Ectodermal cell (in vitro differentiated cells): ENCODE measurements at regions not wholly inside any gene's neighbourhood (a gene's known extent, or its start where the extent isn't known, plus 50 kb on each side); places are given as distances from the start of the nearest gene placed in this dataset.

Experiments used
- H3K27ac ChIP-seq: 2 replicates; pipeline ENCODE4 v1.7.0; 2013; ENCODE audit warnings: mild to moderate bottlenecking, low read depth, low read length; ENCODE audit not compliant: insufficient read depth, poor library complexity, severe bottlenecking
- H3K27me3 ChIP-seq: 2 replicates; pipeline ENCODE4 v1.7.0; 2013; ENCODE audit warnings: mild to moderate bottlenecking, low read length; ENCODE audit not compliant: insufficient read depth, control insufficient read depth, poor library complexity, severe bottlenecking
- H3K36me3 ChIP-seq: one replicate; pipeline ENCODE4 v1.7.0; 2013; ENCODE audit warnings: low read length; ENCODE audit not compliant: control insufficient read depth, insufficient read depth
- H3K4me1 ChIP-seq: one replicate; pipeline ENCODE4 v1.7.0; 2013; ENCODE audit warnings: low read length; ENCODE audit not compliant: control insufficient read depth, insufficient read depth
- H3K4me3 ChIP-seq: 2 replicates; pipeline ENCODE4 v1.7.0; 2013; ENCODE audit warnings: low read depth, low read length, control low read depth; ENCODE audit not compliant: insufficient read depth
- H3K9me3 ChIP-seq: 2 replicates; pipeline ENCODE4 v1.7.0; 2013; ENCODE audit warnings: mild to moderate bottlenecking, low read length, moderate library complexity; ENCODE audit not compliant: control insufficient read depth
- WGBS, 2 experiments: methylation state at CpG; one replicate each; pipeline ENCODE4 v1.1.7; 2013; ENCODE audit warnings: missing lambda C conversion rate in 2 of 2; 5-methylcytosine and 5-hydroxymethylcytosine counted together

DNA sequence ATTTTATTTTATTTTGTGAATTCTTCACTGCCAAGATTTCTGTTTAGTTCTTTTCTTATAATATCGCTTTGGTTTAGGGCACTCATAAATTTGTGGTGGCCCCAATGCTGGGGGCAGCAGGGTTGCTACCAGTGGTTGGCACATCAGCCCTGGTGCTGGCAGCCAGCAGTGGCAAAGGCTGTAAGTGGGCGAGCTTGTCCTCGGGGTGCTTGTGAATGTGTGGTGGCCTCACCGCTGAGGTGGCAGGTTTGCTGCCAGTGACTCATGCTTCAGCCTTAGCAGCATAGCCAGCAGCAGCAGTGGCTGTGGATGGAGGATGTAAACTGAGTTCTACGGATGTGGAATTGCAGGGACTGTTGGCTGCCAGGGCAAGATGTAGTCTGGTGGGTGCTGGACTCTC is 262.9 kb upstream of the DMAC1 start:
- Histone ChIP-seq H3K9me3 (no peaks in the 10 kb centered on the region), H3K4me3 (no peak overlapping the region), H3K27me3 (no peaks in the 10 kb centered on the region), H3K36me3 (no peaks in the 10 kb centered on the region), H3K27ac (no peak overlapping the region), H3K4me1 (no peaks in the 10 kb centered on the region)
- 89 to 95% methylated on average over 5 of the region's 5 CpGs for WGBS, 2 experiments

DNA sequence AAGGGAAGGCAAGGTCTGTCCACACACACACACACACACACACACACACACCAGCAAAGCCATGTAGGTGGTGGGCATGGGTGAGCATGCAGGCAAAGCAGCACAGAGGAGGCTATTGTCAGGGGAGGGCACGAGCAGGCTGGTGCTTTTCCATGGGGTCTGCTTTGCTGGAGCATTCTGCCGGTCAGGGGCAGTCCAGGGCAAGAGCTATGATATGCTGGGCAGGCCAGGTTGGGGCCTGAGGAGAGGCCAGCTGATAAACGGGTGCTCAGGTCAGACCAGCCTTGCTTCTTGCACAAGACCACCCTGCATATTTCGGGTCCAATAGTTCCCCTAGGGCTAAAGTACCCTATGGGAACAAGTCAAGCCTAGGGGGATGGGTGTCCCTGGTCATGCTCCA is 253.9 kb upstream of the DMAC1 start:
- no peaks in the 10 kb centered on the region for H3K36me3 ChIP-seq
- H3K27me3 ChIP-seq: no peaks in the 10 kb centered on the region
- whole genome bisulfite sequencing, 2 experiments: 93 to 95% methylated on average over 4 of the region's 4 CpGs
- no peak overlapping the region for H3K27ac ChIP-seq
- H3K4me1 ChIP-seq: no peaks in the 10 kb centered on the region
- H3K4me3 ChIP-seq: no peak overlapping the region
- no peaks in the 10 kb centered on the region for H3K9me3 ChIP-seq

DNA sequence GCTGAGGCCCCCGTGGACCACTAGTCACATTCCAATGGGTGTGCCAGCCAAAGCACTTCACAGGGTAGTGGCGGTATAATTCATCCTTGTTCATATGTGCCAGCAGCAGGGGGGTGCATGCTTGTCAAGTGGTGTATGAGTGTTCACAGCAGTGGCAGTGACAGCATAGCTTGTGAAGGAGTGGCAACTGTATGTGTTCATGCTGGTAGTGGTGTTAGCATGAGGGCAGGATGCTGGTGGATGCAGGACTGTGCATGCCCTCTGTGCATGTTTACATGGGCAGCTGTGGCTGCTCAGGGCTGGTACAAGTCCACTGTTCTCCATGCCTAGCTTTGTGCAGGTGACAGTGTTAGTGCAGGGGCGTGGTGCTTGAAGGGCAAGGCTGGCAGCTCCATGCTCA is 253.4 kb upstream of the DMAC1 start:
- H3K27ac ChIP-seq: no peak overlapping the region
- H3K9me3 ChIP-seq: no peaks in the 10 kb centered on the region
- 91 to 97% methylated on average over 3 of the region's 3 CpGs for WGBS, 2 experiments
- H3K27me3 ChIP-seq: no peaks in the 10 kb centered on the region
- no peaks in the 10 kb centered on the region for H3K36me3 ChIP-seq
- no peak overlapping the region for H3K4me3 ChIP-seq
- no peaks in the 10 kb centered on the region for H3K4me1 ChIP-seq

DNA sequence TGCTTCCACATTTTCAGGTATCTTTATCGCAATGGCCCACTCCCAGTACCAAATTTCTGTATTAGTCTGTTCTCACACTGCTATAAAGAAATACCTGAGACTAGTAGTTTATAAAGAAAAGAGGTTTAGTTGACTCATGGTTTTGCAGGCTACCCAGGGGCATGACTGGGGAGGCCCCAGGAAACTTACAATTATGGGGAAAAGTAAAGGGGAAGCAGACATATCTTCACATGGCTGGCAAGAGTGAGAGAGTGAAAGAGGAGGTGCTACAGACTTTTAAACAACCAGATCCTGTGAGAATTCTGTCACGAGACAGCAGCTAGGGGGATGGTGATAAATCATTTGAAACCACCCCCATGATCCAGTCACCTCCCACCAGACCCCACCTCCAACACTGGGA is 238.2 kb upstream of the DMAC1 start:
- Histone ChIP-seq H3K4me1 (no peaks in the 10 kb centered on the region), H3K27ac (no peak overlapping the region), H3K4me3 (no peak overlapping the region), H3K36me3 (no peaks in the 10 kb centered on the region), H3K27me3 (no peaks in the 10 kb centered on the region), H3K9me3 (peaks cover 2% of the 10 kb centered on the region)
- 91 to 94% methylated on average over 1 to 2 of the region's 2 CpGs for WGBS, 2 experiments

DNA sequence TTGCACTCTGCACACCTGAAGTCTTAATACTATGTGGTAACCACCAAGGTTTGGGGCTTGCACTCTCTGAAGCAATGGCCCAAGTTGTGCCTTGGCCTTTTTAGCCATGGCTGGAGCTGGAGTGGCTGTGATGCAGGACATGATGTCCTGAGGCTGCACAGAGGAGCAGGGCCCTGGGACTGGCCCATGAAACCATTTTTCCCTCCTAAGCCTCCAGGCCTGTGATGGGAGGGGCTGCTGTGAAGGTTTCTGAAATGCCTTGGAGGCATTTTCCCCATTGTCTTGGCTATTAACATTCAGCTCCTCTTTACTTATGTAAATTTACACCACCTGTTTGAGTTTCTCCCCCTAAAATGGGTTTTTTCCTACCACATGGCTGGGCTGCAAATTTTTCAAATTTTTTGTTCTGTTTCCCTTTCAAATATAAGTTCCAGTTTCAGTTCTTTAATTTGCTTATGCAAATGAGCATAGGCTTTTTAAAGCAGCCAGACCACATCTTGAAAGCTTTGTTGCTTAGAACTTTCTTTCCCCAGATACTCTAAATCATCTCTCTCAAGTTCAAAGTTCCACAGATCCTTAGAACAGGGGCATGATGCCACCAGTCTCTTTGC is 237.4 kb upstream of the DMAC1 start:
- Histone ChIP-seq H3K36me3 (no peaks in the 10 kb centered on the region), H3K9me3 (peaks cover 2% of the 10 kb centered on the region), H3K4me3 (no peak overlapping the region), H3K4me1 (no peaks in the 10 kb centered on the region), H3K27ac (no peak overlapping the region), H3K27me3 (no peaks in the 10 kb centered on the region)

- WGBS, 2 experiments: 91 to 95% methylated on average over 1 to 2 of the region's 2 CpGs
- Histone ChIP-seq H3K27me3 (no peaks in the 10 kb centered on the region), H3K4me1 (no peaks in the 10 kb centered on the region), H3K27ac (no peak overlapping the region), H3K4me3 (no peak overlapping the region), H3K9me3 (peaks cover 2% of the 10 kb centered on the region), H3K36me3 (no peaks in the 10 kb centered on the region)
Observed at GRCh38 chr9:8033794-8034193, 234.2 kb upstream of the DMAC1 start.

DNA sequence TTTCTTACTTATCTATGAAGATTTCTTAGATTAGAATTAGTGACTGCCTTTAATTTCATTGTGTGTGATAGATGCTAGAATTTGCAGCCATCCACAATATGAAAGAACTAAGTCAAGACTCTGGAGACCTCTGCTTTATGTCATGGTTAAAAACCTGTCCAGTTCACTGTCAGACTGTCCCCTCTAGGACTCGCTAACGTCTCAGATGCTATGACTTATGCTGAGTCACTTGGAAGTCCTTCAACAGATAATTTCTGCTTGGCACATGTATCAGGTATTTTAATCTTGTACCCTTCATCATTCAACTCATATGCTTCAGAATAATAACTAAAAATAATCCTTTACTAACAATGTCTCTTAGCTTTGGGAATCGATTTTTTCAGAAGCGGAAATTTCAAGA is 230.5 kb upstream of the DMAC1 start:
- Histone ChIP-seq H3K4me3 (no peak overlapping the region), H3K27me3 (no peaks in the 10 kb centered on the region), H3K27ac (no peak overlapping the region), H3K36me3 (no peaks in the 10 kb centered on the region), H3K4me1 (peaks cover 5% of the 10 kb centered on the region), H3K9me3 (no peaks in the 10 kb centered on the region)
- WGBS, 2 experiments: 95 to 100% methylated on average over 4 of the region's 4 CpGs

DNA sequence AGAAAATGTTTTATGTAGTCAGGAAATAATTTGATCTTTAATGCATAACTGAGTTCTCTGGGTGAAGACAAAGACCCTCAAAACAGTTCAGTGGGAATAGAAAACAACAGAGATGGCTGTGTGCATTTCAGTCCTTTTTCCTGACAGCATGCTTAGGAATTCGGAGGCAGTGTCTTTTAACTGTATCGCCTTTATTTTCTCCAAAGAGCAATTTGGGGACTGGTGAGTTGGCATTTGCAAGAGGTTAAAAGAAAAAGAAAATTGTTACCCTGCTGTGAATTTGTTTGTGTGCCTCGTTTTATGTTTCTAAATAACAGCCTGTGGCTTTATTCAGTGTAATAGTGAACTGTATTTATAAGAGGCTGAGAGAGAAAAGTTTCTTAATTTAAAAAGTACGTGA is 227.8 kb upstream of the DMAC1 start:
- H3K4me3 ChIP-seq: no peak overlapping the region
- H3K36me3 ChIP-seq: no peaks in the 10 kb centered on the region
- 22 to 24% methylated on average over 4 of the region's 4 CpGs for whole genome bisulfite sequencing, 2 experiments
- peaks cover under 1% of the 10 kb centered on the region for H3K9me3 ChIP-seq
- H3K27ac ChIP-seq: no peak overlapping the region
- peaks cover 5% of the 10 kb centered on the region for H3K4me1 ChIP-seq
- H3K27me3 ChIP-seq: no peaks in the 10 kb centered on the region

GRCh38 chr9:8025551-8025950 is 226.0 kb upstream of the DMAC1 start:
- Histone ChIP-seq H3K27me3 (no peaks in the 10 kb centered on the region), H3K36me3 (no peaks in the 10 kb centered on the region), H3K9me3 (peaks cover 2% of the 10 kb centered on the region), H3K27ac (no peak overlapping the region), H3K4me3 (no peak overlapping the region), H3K4me1 (peaks cover 5% of the 10 kb centered on the region)
- 100% methylated on average over 1 of the region's 2 CpGs for WGBS, 2 experiments

- Histone ChIP-seq H3K36me3 (no peaks in the 10 kb centered on the region), H3K4me3 (no peak overlapping the region), H3K9me3 (peaks cover 2% of the 10 kb centered on the region), H3K4me1 (peaks cover 3% of the 10 kb centered on the region), H3K27ac (no peak overlapping the region), H3K27me3 (no peaks in the 10 kb centered on the region)
- WGBS, 2 experiments: 33 to 50% methylated on average over 1 of the region's 1 CpG
Observed at GRCh38 chr9:8020186-8020585, 220.6 kb upstream of the DMAC1 start.

DNA sequence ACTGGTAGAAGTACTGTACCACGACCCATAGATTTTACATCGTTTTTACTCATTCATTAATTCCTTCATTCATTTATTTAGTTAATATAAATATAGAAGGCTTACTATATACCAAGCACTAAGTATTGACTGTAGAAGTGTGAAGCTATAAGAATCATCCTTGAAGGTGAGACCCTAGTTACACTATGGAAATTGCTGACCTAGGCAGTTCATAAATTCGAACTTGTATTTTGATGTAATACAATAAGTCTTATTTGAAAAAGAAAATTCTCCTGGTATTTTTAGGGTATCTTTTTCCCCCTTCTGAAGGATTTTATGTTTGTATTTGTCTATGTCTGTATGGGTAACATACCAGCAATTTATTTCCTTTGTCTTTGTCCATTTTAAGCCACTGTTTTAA is 220.1 kb upstream of the DMAC1 start:
- Histone ChIP-seq H3K4me1 (peaks cover 3% of the 10 kb centered on the region), H3K36me3 (no peaks in the 10 kb centered on the region), H3K4me3 (no peak overlapping the region), H3K27ac (no peak overlapping the region), H3K27me3 (no peaks in the 10 kb centered on the region), H3K9me3 (peaks cover 2% of the 10 kb centered on the region)
- 88 to 92% methylated on average over 1 of the region's 3 CpGs for WGBS, 2 experiments
